Fibroblast of the conjunctiva (primary cell): ENCODE measurements at regions not wholly inside any gene's neighbourhood (a gene's known extent, or its start where the extent isn't known, plus 50 kb on each side); places are given as distances from the start of the nearest gene placed in this dataset.
"Not testable (repeated sequence)": the region's sequence is repeated elsewhere in the genome, so short reads cannot be mapped to it uniquely, and the experiment has no call there.

Source experiments
- DNase-seq: peaks from one replicate; pipeline ENCODE4 v3.0.0-alpha.2; 2010; ENCODE audit warnings: low read depth

GRCh38 chr4:66604192-66604591 is 933.9 kb upstream of the EPHA5 start:
- DNase-seq, result no peak

- DNase-seq, result no peak
These were observed 932.3 kb upstream of the EPHA5 start for GRCh38 chr4:66602622-66603021.

DNA sequence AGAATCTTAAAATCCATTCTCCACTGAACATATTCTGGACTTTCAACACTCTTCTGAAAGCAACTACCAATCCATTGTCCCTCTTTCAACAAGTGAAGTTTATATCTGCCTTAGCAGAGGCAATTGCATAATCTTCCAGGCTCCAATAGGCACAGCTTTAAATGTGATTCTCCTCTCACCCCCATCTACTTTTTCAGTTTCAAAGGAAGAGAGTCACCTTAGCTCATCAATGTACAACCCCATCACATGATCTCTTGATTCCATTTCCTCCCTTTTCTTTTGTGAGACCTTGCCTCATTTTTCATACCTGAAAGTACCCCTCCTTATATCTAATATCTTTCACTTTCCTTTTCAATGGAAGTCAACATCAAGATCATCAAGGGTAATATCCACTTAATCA is 921.7 kb upstream of the EPHA5 start:
- DNase-seq, result no peak

DNA sequence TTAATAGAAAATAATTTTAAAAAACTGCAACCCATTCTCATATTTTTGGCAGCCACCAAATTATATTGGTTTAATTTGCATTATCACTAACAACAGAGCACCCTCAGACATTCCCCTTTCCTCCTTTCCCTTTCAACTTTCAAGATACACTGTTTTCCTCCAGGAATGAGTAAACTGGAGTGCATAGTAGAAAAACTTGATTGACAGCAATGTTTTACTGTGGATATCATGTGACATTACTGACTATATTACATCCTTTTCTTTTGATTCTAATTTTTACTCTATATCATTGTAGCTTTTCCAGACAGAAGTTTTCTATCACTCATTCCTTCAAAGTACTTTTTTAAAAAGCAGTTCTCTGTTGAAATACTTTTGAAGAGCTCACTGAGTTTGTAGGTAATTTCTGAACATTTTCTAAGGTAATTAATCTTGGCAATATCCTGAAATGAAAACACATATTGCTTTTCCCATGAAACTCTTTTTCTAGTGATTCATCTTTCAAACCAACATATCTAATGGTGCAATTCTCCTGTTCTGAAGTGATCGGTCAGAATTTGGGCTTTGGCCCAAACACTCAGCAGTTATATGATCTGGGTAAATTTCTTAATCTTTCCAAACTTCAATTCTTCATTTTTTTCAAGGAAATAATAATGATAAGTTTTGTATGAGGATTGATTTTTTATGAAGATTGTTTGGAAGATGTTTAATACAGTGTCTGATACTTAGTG is 920.4 kb upstream of the EPHA5 start:
- DNase-seq, result no peak

DNA sequence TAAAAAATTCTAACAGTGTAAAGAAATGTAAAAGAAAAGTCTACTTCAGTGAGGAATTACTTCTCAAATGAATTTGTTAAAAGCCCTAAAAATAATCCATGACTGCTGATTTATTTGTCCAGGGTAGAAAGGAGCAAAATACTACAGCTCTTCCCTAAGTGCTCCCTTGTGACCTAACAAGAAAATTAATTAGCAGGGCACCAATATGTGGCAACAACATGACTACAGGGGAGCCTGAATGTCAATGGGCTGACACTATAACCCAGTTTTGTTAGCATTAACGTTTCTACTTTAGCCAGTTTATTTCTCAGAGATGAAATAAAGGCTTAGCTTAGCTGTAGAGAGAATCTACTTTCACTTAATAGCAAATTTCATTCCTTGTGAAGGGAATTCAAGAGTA is 918.9 kb upstream of the EPHA5 start:
- DNase-seq, result no peak

GRCh38 chr4:66585767-66586166 is 915.5 kb upstream of the EPHA5 start:
- no peak for DNase-seq

- no peak for DNase-seq
These were observed 907.6 kb upstream of the EPHA5 start for GRCh38 chr4:66577922-66578321.

GRCh38 chr4:66575008-66575696 is 904.9 kb upstream of the EPHA5 start:
- peak; percentile 26 for DNase-seq

- DNase-seq, result no peak
These were observed 904.1 kb upstream of the EPHA5 start for GRCh38 chr4:66574145-66574978.

- DNase-seq, result peak; percentile 46
These were observed 902.7 kb upstream of the EPHA5 start for GRCh38 chr4:66572949-66573348.

GRCh38 chr4:66571145-66571695 is 900.9 kb upstream of the EPHA5 start:
- DNase-seq, result no peak

DNA sequence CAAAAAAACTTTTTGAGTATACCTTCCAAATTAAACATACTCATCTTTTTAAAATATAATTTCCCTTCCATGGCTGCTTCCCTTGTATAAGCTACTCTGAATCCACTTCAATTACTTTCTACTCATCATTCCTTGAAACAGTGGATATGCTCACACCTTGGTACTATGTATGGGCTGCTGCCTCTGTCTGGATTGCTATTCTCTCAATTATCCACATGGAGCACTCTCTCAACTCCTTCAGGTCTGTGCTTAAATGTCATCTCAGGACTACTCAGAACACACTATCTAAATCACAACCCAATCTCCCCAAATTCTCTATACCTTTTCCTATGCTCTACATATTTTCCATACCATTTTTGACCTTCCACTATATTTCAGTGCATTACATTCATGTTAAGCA is 898.9 kb upstream of the EPHA5 start:
- DNase-seq, result no peak

DNA sequence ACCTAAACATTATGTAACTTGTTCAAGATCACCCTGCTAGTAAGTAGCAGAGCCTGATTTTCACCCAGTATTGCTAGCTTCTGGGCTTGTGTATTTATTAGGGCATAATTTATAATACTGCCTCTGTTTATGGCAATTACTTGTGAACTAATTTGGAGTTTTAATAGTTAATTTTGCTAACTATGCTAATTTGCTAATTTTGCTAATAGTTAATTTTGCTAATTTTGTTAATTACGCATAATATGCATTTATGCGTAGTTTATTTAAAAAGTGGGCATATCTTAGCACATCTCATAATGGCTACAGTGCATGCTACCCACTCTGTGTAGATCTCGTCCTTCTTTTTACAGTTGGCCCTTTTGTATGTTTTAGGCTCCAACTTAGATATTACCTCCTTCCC is 898.1 kb upstream of the EPHA5 start:
- DNase-seq, result no peak

DNA sequence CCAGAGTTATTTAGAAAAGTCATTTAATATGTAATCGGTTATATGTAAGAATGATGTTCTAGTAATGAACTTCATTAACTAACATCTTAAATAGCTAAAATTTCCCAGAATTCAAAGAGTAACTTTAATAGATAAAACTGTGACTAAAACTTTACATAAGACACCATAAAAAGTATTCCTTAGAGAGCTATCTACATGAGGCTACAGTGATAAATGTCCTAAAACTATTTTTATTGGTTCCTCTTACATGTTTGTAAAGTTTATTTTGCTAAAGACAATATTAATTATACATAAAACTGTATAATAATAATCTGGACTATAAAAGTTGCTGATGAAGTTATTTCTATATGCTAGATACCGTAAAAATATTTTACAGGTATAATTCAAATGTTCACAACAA is 897.7 kb upstream of the EPHA5 start:
- DNase-seq, result no peak

DNA sequence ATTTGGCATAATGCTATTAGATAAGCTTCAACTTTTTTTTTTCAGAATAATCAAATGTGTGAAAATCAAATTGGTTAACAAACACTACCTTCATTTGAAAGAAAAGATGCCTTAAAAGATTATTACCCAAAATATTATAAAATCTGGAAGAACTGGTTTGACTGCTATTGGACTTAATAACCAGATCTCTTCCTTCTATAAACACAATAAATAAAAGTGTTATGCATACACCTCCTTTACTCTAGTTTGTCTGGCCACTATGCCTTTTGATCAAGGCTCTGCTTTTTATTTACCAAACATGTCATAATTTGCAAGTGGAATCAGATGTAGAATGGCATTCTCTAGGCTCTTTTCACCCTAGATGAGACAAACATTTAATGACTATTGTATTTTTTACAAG is 897.3 kb upstream of the EPHA5 start:
- no peak for DNase-seq

GRCh38 chr4:66565801-66566200 is 895.5 kb upstream of the EPHA5 start:
- no peak for DNase-seq

GRCh38 chr4:66564901-66565651 is 894.8 kb upstream of the EPHA5 start:
- DNase-seq, result peak; percentile 44

- no peak for DNase-seq
These were observed 892.1 kb upstream of the EPHA5 start for GRCh38 chr4:66562276-66562806.

GRCh38 chr4:66561465-66562053 is 891.3 kb upstream of the EPHA5 start:
- DNase-seq, result not testable (repeated sequence)

- no peak for DNase-seq
These were observed 888.4 kb upstream of the EPHA5 start for GRCh38 chr4:66558651-66559050.

GRCh38 chr4:66556651-66557278 is 886.5 kb upstream of the EPHA5 start:
- DNase-seq, result no peak
